ENCODE measurements at regions not wholly inside any gene's neighbourhood (a gene's known extent, or its start where the extent isn't known, plus 50 kb on each side); places are given as distances from the start of the nearest gene placed in this dataset.

- H3K27me3 Mint-ChIP-seq, result no peaks in the 10 kb centered on the region
- no peak overlapping the region for H3K4me3 Mint-ChIP-seq
- ATAC-seq, result peak; percentile 3
- H3K4me1 Mint-ChIP-seq, result peaks cover 58% of the 10 kb centered on the region
- peak; percentile 26 for DNase-seq
- no peaks in the 10 kb centered on the region for H3K36me3 Mint-ChIP-seq (ENCODE audit: low read depth)
- H3K27ac Mint-ChIP-seq, result peak overlapping the region; percentile 3
- peaks cover 11% of the 10 kb centered on the region for H3K9me3 Mint-ChIP-seq
These were observed 168.6 kb downstream of the TRIM33 start for GRCh38 chr1:114342376-114342775.

GRCh38 chr1:114341856-114342255, 169.1 kb downstream of the TRIM33 start:
- peaks cover 56% of the 10 kb centered on the region for H3K4me1 Mint-ChIP-seq
- H3K27ac Mint-ChIP-seq, result peak overlapping the region; percentile 3
- H3K36me3 Mint-ChIP-seq (ENCODE audit: low read depth), result no peaks in the 10 kb centered on the region
- no peaks in the 10 kb centered on the region for H3K27me3 Mint-ChIP-seq
- peaks cover 11% of the 10 kb centered on the region for H3K9me3 Mint-ChIP-seq
- DNase-seq, result no peak
- H3K4me3 Mint-ChIP-seq, result no peak overlapping the region
- no peak for ATAC-seq

GRCh38 chr1:114341299-114341698, 169.7 kb downstream of the TRIM33 start:
- peaks cover 54% of the 10 kb centered on the region for H3K4me1 Mint-ChIP-seq
- ATAC-seq, result peak; percentile 65
- peak; percentile 16 for DNase-seq
- H3K27ac Mint-ChIP-seq, result peak overlapping the region; percentile 74
- H3K4me3 Mint-ChIP-seq, result no peak overlapping the region
- no peaks in the 10 kb centered on the region for H3K36me3 Mint-ChIP-seq (ENCODE audit: low read depth)
- peaks cover 11% of the 10 kb centered on the region for H3K9me3 Mint-ChIP-seq
- no peaks in the 10 kb centered on the region for H3K27me3 Mint-ChIP-seq

GRCh38 chr1:114340892-114341291, 170.1 kb downstream of the TRIM33 start:
- no peak for DNase-seq
- H3K9me3 Mint-ChIP-seq, result peaks cover 11% of the 10 kb centered on the region
- no peaks in the 10 kb centered on the region for H3K36me3 Mint-ChIP-seq (ENCODE audit: low read depth)
- peak; percentile 12 for ATAC-seq
- H3K27me3 Mint-ChIP-seq, result no peaks in the 10 kb centered on the region
- H3K27ac Mint-ChIP-seq, result peak overlapping the region; percentile 74
- peaks cover 52% of the 10 kb centered on the region for H3K4me1 Mint-ChIP-seq
- H3K4me3 Mint-ChIP-seq, result no peak overlapping the region

GRCh38 chr1:114339379-114339778, 171.6 kb downstream of the TRIM33 start:
- no peak for ATAC-seq
- Mint-ChIP-seq H3K9me3 (peaks cover 11% of the 10 kb centered on the region), H3K27ac (no peak overlapping the region), H3K27me3 (no peaks in the 10 kb centered on the region), H3K4me3 (no peak overlapping the region), H3K36me3 (ENCODE audit: low read depth) (no peaks in the 10 kb centered on the region), H3K4me1 (peaks cover 55% of the 10 kb centered on the region)
- DNase-seq, result no peak

GRCh38 chr1:114338191-114338890, 172.7 kb downstream of the TRIM33 start:
- no peak overlapping the region for H3K27ac Mint-ChIP-seq
- peaks cover 61% of the 10 kb centered on the region for H3K4me1 Mint-ChIP-seq
- no peak for ATAC-seq

GRCh38 chr1:114337417-114337816, 173.6 kb downstream of the TRIM33 start:
- no peaks in the 10 kb centered on the region for H3K36me3 Mint-ChIP-seq (ENCODE audit: low read depth)
- no peak overlapping the region for H3K4me3 Mint-ChIP-seq
- DNase-seq (no peak), ATAC-seq (no peak)
- H3K9me3 Mint-ChIP-seq, result peaks cover 11% of the 10 kb centered on the region
- no peak overlapping the region for H3K27ac Mint-ChIP-seq
- H3K4me1 Mint-ChIP-seq, result peaks cover 58% of the 10 kb centered on the region
- no peaks in the 10 kb centered on the region for H3K27me3 Mint-ChIP-seq

More at GRCh38 chr1:114338191-114338890, 172.7 kb downstream of the TRIM33 start:
- peaks cover 11% of the 10 kb centered on the region for H3K9me3 Mint-ChIP-seq
- H3K4me3 Mint-ChIP-seq, result no peak overlapping the region
- H3K36me3 Mint-ChIP-seq (ENCODE audit: low read depth), result no peaks in the 10 kb centered on the region
- no peaks in the 10 kb centered on the region for H3K27me3 Mint-ChIP-seq
- no peak for DNase-seq

- DNase-seq, result no peak
- Mint-ChIP-seq H3K27ac (no peak overlapping the region), H3K36me3 (ENCODE audit: low read depth) (no peaks in the 10 kb centered on the region)
These were observed 174.6 kb downstream of the TRIM33 start for GRCh38 chr1:114336360-114336759.

GRCh38 chr1:114335273-114335672, 175.7 kb downstream of the TRIM33 start:
- peaks cover 52% of the 10 kb centered on the region for H3K4me1 Mint-ChIP-seq
- no peaks in the 10 kb centered on the region for H3K27me3 Mint-ChIP-seq
- no peak overlapping the region for H3K4me3 Mint-ChIP-seq
- peaks cover 1% of the 10 kb centered on the region for H3K9me3 Mint-ChIP-seq
- no peak for DNase-seq
- ATAC-seq, result no peak
- H3K36me3 Mint-ChIP-seq (ENCODE audit: low read depth), result no peaks in the 10 kb centered on the region
- no peak overlapping the region for H3K27ac Mint-ChIP-seq

More at GRCh38 chr1:114336360-114336759, 174.6 kb downstream of the TRIM33 start:
- no peak overlapping the region for H3K4me3 Mint-ChIP-seq
- H3K9me3 Mint-ChIP-seq, result peaks cover 9% of the 10 kb centered on the region
- peaks cover 55% of the 10 kb centered on the region for H3K4me1 Mint-ChIP-seq
- ATAC-seq, result no peak
- H3K27me3 Mint-ChIP-seq, result no peaks in the 10 kb centered on the region

GRCh38 chr1:114334297-114334696, 176.7 kb downstream of the TRIM33 start:
- H3K4me3 Mint-ChIP-seq, result no peak overlapping the region
- H3K27me3 Mint-ChIP-seq, result no peaks in the 10 kb centered on the region
- peaks cover 47% of the 10 kb centered on the region for H3K4me1 Mint-ChIP-seq
- H3K9me3 Mint-ChIP-seq, result no peaks in the 10 kb centered on the region
- DNase-seq (no peak), ATAC-seq (no peak)
- no peaks in the 10 kb centered on the region for H3K36me3 Mint-ChIP-seq (ENCODE audit: low read depth)
- H3K27ac Mint-ChIP-seq, result no peak overlapping the region

GRCh38 chr1:114333690-114334089, 177.3 kb downstream of the TRIM33 start:
- no peaks in the 10 kb centered on the region for H3K27me3 Mint-ChIP-seq
- no peak overlapping the region for H3K4me3 Mint-ChIP-seq

GRCh38 chr1:114331936-114332335, 178.3 kb upstream of the SYT6 start:
- Mint-ChIP-seq H3K36me3 (ENCODE audit: low read depth) (no peaks in the 10 kb centered on the region), H3K27me3 (no peaks in the 10 kb centered on the region), H3K4me1 (peaks cover 44% of the 10 kb centered on the region), H3K4me3 (no peak overlapping the region), H3K27ac (no peak overlapping the region), H3K9me3 (no peaks in the 10 kb centered on the region)
- DNase-seq (no peak), ATAC-seq (no peak)

More at GRCh38 chr1:114333690-114334089, 177.3 kb downstream of the TRIM33 start:
- Mint-ChIP-seq H3K9me3 (no peaks in the 10 kb centered on the region), H3K27ac (no peak overlapping the region), H3K4me1 (peaks cover 46% of the 10 kb centered on the region), H3K36me3 (ENCODE audit: low read depth) (no peaks in the 10 kb centered on the region)
- DNase-seq (no peak), ATAC-seq (no peak)

GRCh38 chr1:114330451-114330983, 176.8 kb upstream of the SYT6 start:
- H3K4me3 Mint-ChIP-seq, result no peak overlapping the region

GRCh38 chr1:114328361-114328904, 174.8 kb upstream of the SYT6 start:
- Mint-ChIP-seq H3K27me3 (no peaks in the 10 kb centered on the region), H3K4me3 (no peak overlapping the region), H3K36me3 (ENCODE audit: low read depth) (no peaks in the 10 kb centered on the region), H3K4me1 (peaks cover 28% of the 10 kb centered on the region), H3K9me3 (no peaks in the 10 kb centered on the region), H3K27ac (no peak overlapping the region)
- DNase-seq, result no peak
- no peak for ATAC-seq

More at GRCh38 chr1:114330451-114330983, 176.8 kb upstream of the SYT6 start:
- H3K9me3 Mint-ChIP-seq, result no peaks in the 10 kb centered on the region
- H3K27me3 Mint-ChIP-seq, result no peaks in the 10 kb centered on the region
- H3K4me1 Mint-ChIP-seq, result peaks cover 44% of the 10 kb centered on the region
- DNase-seq (no peak), ATAC-seq (peak; percentile 65)
- H3K36me3 Mint-ChIP-seq (ENCODE audit: low read depth), result no peaks in the 10 kb centered on the region
- no peak overlapping the region for H3K27ac Mint-ChIP-seq

GRCh38 chr1:114324662-114324965, 170.9 kb upstream of the SYT6 start:
- DNase-seq (no peak), ATAC-seq (no peak)
- Mint-ChIP-seq H3K27me3 (no peaks in the 10 kb centered on the region), H3K9me3 (no peaks in the 10 kb centered on the region), H3K36me3 (ENCODE audit: low read depth) (no peaks in the 10 kb centered on the region), H3K4me1 (peaks cover 3% of the 10 kb centered on the region), H3K4me3 (no peak overlapping the region), H3K27ac (no peak overlapping the region)
